Uterus (tissue), 2 donors: ENCODE measurements at regions not wholly inside any gene's neighbourhood (a gene's known extent, or its start where the extent isn't known, plus 50 kb on each side); places are given as distances from the start of the nearest gene placed in this dataset.

ENCODE experiments used
- CTCF ChIP-seq, 4 experiments: fragments of 200-600 bp in 2 of 4; fragments of 450-650 bp in 2 of 4; sonication (generic) in 2 of 4; IDR thresholded peaks; one replicate each; pipeline ENCODE4 v1.5.1; 2016 to 2019; ENCODE audit warnings: antibody characterized with exemption in 4 of 4, mild to moderate bottlenecking in 2 of 4, moderate library complexity in 1 of 4
- POLR2A ChIP-seq, 2 donors: fragments of 450-650 bp; IDR thresholded peaks; one replicate each; pipeline ENCODE4 v1.6.1; 2016; ENCODE audit warnings: antibody characterized with exemption in 2 of 2, mild to moderate bottlenecking in 1 of 2, moderate library complexity in 1 of 2

- TF ChIP-seq CTCF (IDR thresholded peaks at IDR 0.05) (no peak), POLR2A (IDR thresholded peaks at IDR 0.05) (no peak)
Observed at GRCh38 chr16:80103463-80103862, 437.3 kb upstream of the DYNLRB2 start.
